Osteoblast (primary cell): ENCODE measurements at regions not wholly inside any gene's neighbourhood (a gene's known extent, or its start where the extent isn't known, plus 50 kb on each side); places are given as distances from the start of the nearest gene placed in this dataset.

Experiments used
- DNase-seq: peaks from one replicate; pipeline ENCODE4 v3.0.0; 2011; ENCODE audit warnings: low spot score, mixed read lengths; ENCODE audit not compliant: insufficient read length; ENCODE audit errors: missing footprints
- H2AFZ ChIP-seq: 2 replicates; pipeline ENCODE4 v1.6.0; 2011; ENCODE audit warnings: mild to moderate bottlenecking, low read length
- H3K27ac ChIP-seq: 2 replicates; pipeline ENCODE4 v1.5.1; 2011; ENCODE audit warnings: mild to moderate bottlenecking, low read depth, low read length, moderate library complexity
- H3K27me3 ChIP-seq: 2 replicates; pipeline ENCODE4 v1.6.0; 2012; ENCODE audit warnings: mild to moderate bottlenecking, control low read depth, inconsistent platforms, low read length, moderate library complexity; ENCODE audit not compliant: insufficient read depth
- H3K36me3 ChIP-seq: 2 replicates; pipeline ENCODE4 v1.5.1; 2011; ENCODE audit warnings: mild to moderate bottlenecking, low read length, control low read depth, moderate library complexity; ENCODE audit not compliant: insufficient read depth
- H3K4me1 ChIP-seq: 2 replicates; pipeline ENCODE4 v1.5.1; 2011; ENCODE audit warnings: mild to moderate bottlenecking, low read length, control low read depth, moderate library complexity; ENCODE audit not compliant: insufficient read depth
- H3K4me2 ChIP-seq: 2 replicates; pipeline ENCODE4 v1.6.0; 2011; ENCODE audit warnings: mild to moderate bottlenecking, low read length; ENCODE audit not compliant: insufficient read depth
- H3K4me3 ChIP-seq: fragments of 200-600 bp; sonication (generic); 3 replicates; pipeline ENCODE4 v1.5.1; 2012; ENCODE audit warnings: mild to moderate bottlenecking, low read length, inconsistent platforms; ENCODE audit not compliant: insufficient read depth
- H3K79me2 ChIP-seq: 2 replicates; pipeline ENCODE4 v1.6.0; 2012; ENCODE audit warnings: mild to moderate bottlenecking, low read length, control low read depth, inconsistent platforms; ENCODE audit not compliant: insufficient read depth
- H3K9me3 ChIP-seq: 2 replicates; pipeline ENCODE4 v1.5.1; 2011; ENCODE audit warnings: low read depth, low read length, control low read depth
- H4K20me1 ChIP-seq: 2 replicates; pipeline ENCODE4 v1.6.0; 2012; ENCODE audit warnings: mild to moderate bottlenecking, low read length, control low read depth; ENCODE audit not compliant: insufficient read depth
- TF ChIP-seq, protein P1 (sequence below): IDR thresholded peaks from 2 replicates; pipeline ENCODE4 v1.5.1; 2011; ENCODE audit warnings: mild to moderate bottlenecking, low read depth, low read length, moderate library complexity; ENCODE audit errors: extremely low read depth

DNA sequence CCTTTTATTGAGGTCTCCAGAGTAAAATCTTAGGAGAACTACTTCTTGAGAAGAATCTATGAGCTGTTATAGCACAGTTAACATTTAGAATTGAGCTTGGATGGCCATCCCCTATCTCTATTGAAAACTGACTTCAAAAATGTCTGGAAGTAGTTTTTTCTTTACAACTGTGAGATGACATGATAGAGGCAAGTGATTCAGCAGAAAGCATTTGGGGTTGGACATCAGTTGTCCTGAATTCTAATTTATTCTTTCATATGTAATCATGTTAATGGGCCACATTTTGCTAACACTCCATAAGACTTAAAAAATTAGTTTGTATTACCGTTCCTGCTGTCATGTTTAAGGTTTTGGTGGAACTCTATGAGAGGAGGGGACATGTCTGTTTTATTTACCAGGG, 237.0 kb upstream of the SLC14A2 start:
- Histone ChIP-seq H3K4me2 (no peak overlapping the region), H3K4me1 (no peaks in the 10 kb centered on the region), H3K27ac (no peak overlapping the region), H3K27me3 (no peaks in the 10 kb centered on the region), H3K9me3 (no peaks in the 10 kb centered on the region), H4K20me1 (no peaks in the 10 kb centered on the region), H3K79me2 (no peaks in the 10 kb centered on the region), H3K4me3 (no peak overlapping the region), H2AFZ (no peak overlapping the region), H3K36me3 (no peaks in the 10 kb centered on the region)
- no peak for DNase-seq
- TF ChIP-seq, protein P1, sequence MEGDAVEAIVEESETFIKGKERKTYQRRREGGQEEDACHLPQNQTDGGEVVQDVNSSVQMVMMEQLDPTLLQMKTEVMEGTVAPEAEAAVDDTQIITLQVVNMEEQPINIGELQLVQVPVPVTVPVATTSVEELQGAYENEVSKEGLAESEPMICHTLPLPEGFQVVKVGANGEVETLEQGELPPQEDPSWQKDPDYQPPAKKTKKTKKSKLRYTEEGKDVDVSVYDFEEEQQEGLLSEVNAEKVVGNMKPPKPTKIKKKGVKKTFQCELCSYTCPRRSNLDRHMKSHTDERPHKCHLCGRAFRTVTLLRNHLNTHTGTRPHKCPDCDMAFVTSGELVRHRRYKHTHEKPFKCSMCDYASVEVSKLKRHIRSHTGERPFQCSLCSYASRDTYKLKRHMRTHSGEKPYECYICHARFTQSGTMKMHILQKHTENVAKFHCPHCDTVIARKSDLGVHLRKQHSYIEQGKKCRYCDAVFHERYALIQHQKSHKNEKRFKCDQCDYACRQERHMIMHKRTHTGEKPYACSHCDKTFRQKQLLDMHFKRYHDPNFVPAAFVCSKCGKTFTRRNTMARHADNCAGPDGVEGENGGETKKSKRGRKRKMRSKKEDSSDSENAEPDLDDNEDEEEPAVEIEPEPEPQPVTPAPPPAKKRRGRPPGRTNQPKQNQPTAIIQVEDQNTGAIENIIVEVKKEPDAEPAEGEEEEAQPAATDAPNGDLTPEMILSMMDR, result no peak

DNA sequence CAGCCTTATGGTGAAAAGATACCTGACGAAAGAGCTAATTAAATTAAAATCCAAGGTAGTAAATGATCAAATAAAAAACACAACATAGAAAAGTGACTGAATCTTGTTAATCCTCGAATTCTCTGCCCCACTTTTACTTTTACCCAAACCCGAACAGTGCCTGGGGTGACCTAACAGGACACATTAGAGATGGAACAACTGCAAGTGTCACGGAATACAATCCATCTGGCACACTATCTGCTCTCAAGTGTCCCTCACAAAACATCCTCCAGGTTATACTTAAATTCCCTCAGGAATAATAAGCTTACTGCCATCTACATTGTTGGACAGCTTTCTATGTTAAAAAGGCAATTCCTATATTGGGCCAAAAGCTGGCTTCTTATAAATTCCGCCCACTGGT, 236.3 kb upstream of the SLC14A2 start:
- Histone ChIP-seq H3K4me1 (no peaks in the 10 kb centered on the region), H3K36me3 (no peaks in the 10 kb centered on the region), H3K4me2 (no peak overlapping the region), H3K27ac (no peak overlapping the region), H3K9me3 (no peaks in the 10 kb centered on the region), H3K4me3 (no peak overlapping the region), H3K79me2 (no peaks in the 10 kb centered on the region), H4K20me1 (no peaks in the 10 kb centered on the region), H2AFZ (no peak overlapping the region), H3K27me3 (no peaks in the 10 kb centered on the region)
- no peak for DNase-seq
- TF ChIP-seq, protein P1, result no peak

- Histone ChIP-seq H3K27ac (no peak overlapping the region), H4K20me1 (no peaks in the 10 kb centered on the region), H3K27me3 (no peaks in the 10 kb centered on the region), H2AFZ (no peak overlapping the region), H3K4me3 (no peak overlapping the region), H3K4me2 (no peak overlapping the region), H3K4me1 (no peaks in the 10 kb centered on the region), H3K79me2 (no peaks in the 10 kb centered on the region), H3K9me3 (no peaks in the 10 kb centered on the region), H3K36me3 (no peaks in the 10 kb centered on the region)
- no peak for DNase-seq
- TF ChIP-seq, protein P1, result no peak
Measured at GRCh38 chr18:45379903-45380302, 235.4 kb upstream of the SLC14A2 start.

DNA sequence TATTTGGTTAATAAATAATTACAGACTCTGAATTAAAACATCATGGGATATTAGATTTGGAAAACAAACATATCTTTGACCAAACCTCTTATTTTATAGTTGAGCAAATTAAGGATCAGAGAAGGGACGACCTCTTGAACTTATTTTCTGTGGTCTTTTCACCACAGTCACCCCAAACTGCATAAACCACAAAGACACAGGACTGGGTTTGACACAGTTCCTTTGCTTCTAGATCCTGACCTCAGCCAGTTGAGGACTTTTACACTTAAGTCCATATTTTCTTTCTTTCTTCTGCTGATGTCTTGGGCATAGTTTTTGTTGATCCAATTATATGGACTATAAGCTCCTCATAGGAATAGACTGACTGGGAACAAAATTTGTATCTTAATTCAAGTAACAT, 234.0 kb upstream of the SLC14A2 start:
- no peaks in the 10 kb centered on the region for H3K4me1 ChIP-seq
- H3K36me3 ChIP-seq, result no peaks in the 10 kb centered on the region
- H3K79me2 ChIP-seq, result no peaks in the 10 kb centered on the region
- no peak overlapping the region for H2AFZ ChIP-seq
- TF ChIP-seq, protein P1, result no peak
- DNase-seq, result no peak
- no peak overlapping the region for H3K4me2 ChIP-seq
- H3K27ac ChIP-seq, result no peak overlapping the region
- no peaks in the 10 kb centered on the region for H3K27me3 ChIP-seq
- no peaks in the 10 kb centered on the region for H4K20me1 ChIP-seq
- H3K9me3 ChIP-seq, result no peaks in the 10 kb centered on the region
- no peak overlapping the region for H3K4me3 ChIP-seq
